ENCODE measurements at regions not wholly inside any gene's neighbourhood (a gene's known extent, or its start where the extent isn't known, plus 50 kb on each side); places are given as distances from the start of the nearest gene placed in this dataset.
"Not testable (repeated sequence)": the region's sequence is repeated elsewhere in the genome, so short reads cannot be mapped to it uniquely, and the experiment has no call there.

GRCh38 chr3:26004172-26004571 is 214.3 kb downstream of the OXSM start:
- Mint-ChIP-seq H3K36me3 (ENCODE audit: low read depth) (no peaks in the 10 kb centered on the region), H3K9me3 (peaks cover 3% of the 10 kb centered on the region), H3K4me1 (ENCODE audit: low read depth) (no peaks in the 10 kb centered on the region), H3K27ac (no peak overlapping the region), H3K27me3 (no peaks in the 10 kb centered on the region), H3K4me3 (no peak overlapping the region)
- intact Hi-C loops (cut with micrococcal nuclease), result no loop called here
- TF ChIP-seq CTCF (IDR thresholded peaks at IDR 0.05), result no peak
- no peak for DNase-seq
- ChIA-PET CTCF (no interaction called here), POLR2A (no interaction called here)
- ATAC-seq, result no peak

- Mint-ChIP-seq H3K4me1 (ENCODE audit: low read depth) (no peaks in the 10 kb centered on the region), H3K27ac (no peak overlapping the region), H3K4me3 (no peak overlapping the region), H3K36me3 (ENCODE audit: low read depth) (no peaks in the 10 kb centered on the region), H3K9me3 (peaks cover 1% of the 10 kb centered on the region), H3K27me3 (no peaks in the 10 kb centered on the region)
- intact Hi-C loops (cut with micrococcal nuclease), result no loop called here
- no peak for TF ChIP-seq CTCF (IDR thresholded peaks at IDR 0.05)
- no peak for DNase-seq
- CTCF ChIA-PET, result no interaction called here
- ATAC-seq, result no peak
- POLR2A ChIA-PET, result no interaction called here
Observed at GRCh38 chr3:26011276-26011675, 221.4 kb downstream of the OXSM start.

GRCh38 chr3:26012241-26012745 is 222.4 kb downstream of the OXSM start:
- CTCF ChIA-PET, result interaction anchor here (0.8 kb wide), 1 partner anchor 365 kb away, joined by 3 read pairs; no protein-coding TSS in a partner anchor
- no peak for ATAC-seq
- Mint-ChIP-seq H3K27ac (no peak overlapping the region), H3K27me3 (no peaks in the 10 kb centered on the region), H3K36me3 (ENCODE audit: low read depth) (no peaks in the 10 kb centered on the region), H3K4me1 (ENCODE audit: low read depth) (no peaks in the 10 kb centered on the region), H3K9me3 (peaks cover 1% of the 10 kb centered on the region), H3K4me3 (no peak overlapping the region)
- intact Hi-C loops (cut with micrococcal nuclease), result no loop called here
- no peak for TF ChIP-seq CTCF (IDR thresholded peaks at IDR 0.05)
- POLR2A ChIA-PET, result no interaction called here
- DNase-seq, result no peak

- H3K4me3 Mint-ChIP-seq, result no peak overlapping the region
- no peaks in the 10 kb centered on the region for H3K4me1 Mint-ChIP-seq (ENCODE audit: low read depth)
- H3K27me3 Mint-ChIP-seq, result no peaks in the 10 kb centered on the region
- TF ChIP-seq CTCF (IDR thresholded peaks at IDR 0.05), result no peak
- no peak for ATAC-seq
- no peak overlapping the region for H3K27ac Mint-ChIP-seq
- intact Hi-C loops (cut with micrococcal nuclease), result no loop called here
- CTCF ChIA-PET, result no interaction called here
- H3K9me3 Mint-ChIP-seq, result peaks cover 1% of the 10 kb centered on the region
- no peak for DNase-seq
- H3K36me3 Mint-ChIP-seq (ENCODE audit: low read depth), result no peaks in the 10 kb centered on the region
- POLR2A ChIA-PET, result no interaction called here
Observed at GRCh38 chr3:26015752-26016151, 225.9 kb downstream of the OXSM start.

GRCh38 chr3:26018889-26019288 is 229.0 kb downstream of the OXSM start:
- ChIA-PET POLR2A (no interaction called here), CTCF (no interaction called here)
- H3K36me3 Mint-ChIP-seq (ENCODE audit: low read depth), result no peaks in the 10 kb centered on the region
- no peak overlapping the region for H3K27ac Mint-ChIP-seq
- no peaks in the 10 kb centered on the region for H3K27me3 Mint-ChIP-seq
- intact Hi-C loops (cut with micrococcal nuclease), result no loop called here
- H3K4me1 Mint-ChIP-seq (ENCODE audit: low read depth), result no peaks in the 10 kb centered on the region
- ATAC-seq (no peak), DNase-seq (no peak)
- peaks cover 6% of the 10 kb centered on the region for H3K9me3 Mint-ChIP-seq
- no peak for TF ChIP-seq CTCF (IDR thresholded peaks at IDR 0.05)
- H3K4me3 Mint-ChIP-seq, result no peak overlapping the region

GRCh38 chr3:26024206-26024605 is 234.3 kb downstream of the OXSM start:
- H3K36me3 Mint-ChIP-seq (ENCODE audit: low read depth); H3K4me1 Mint-ChIP-seq (ENCODE audit: low read depth); intact Hi-C loops (cut with micrococcal nuclease); H3K4me3 Mint-ChIP-seq; H3K27ac Mint-ChIP-seq; POLR2A ChIA-PET; CTCF ChIA-PET; DNase-seq; H3K27me3 Mint-ChIP-seq; ATAC-seq: not testable (repeated sequence)
- peaks cover 13% of the 10 kb centered on the region for H3K9me3 Mint-ChIP-seq

All from activated CD8-positive, alpha-beta T cell treated with anti-CD3 and anti-CD28 coated beads for 36 hours (primary cell).